CD4-positive, alpha-beta T cell treated with Interferon alpha-2 for 1 hour (primary cell): ENCODE measurements at regions not wholly inside any gene's neighbourhood (a gene's known extent, or its start where the extent isn't known, plus 50 kb on each side); places are given as distances from the start of the nearest gene placed in this dataset.
A peak's percentile ranks its signal among the peaks of the same experiment; 100 is the strongest.

Experiments
- DNase-seq, 2 donors: peaks; one replicate each; pipeline ENCODE4 v3.0.0-alpha.2; 2020 to 2022

DNA sequence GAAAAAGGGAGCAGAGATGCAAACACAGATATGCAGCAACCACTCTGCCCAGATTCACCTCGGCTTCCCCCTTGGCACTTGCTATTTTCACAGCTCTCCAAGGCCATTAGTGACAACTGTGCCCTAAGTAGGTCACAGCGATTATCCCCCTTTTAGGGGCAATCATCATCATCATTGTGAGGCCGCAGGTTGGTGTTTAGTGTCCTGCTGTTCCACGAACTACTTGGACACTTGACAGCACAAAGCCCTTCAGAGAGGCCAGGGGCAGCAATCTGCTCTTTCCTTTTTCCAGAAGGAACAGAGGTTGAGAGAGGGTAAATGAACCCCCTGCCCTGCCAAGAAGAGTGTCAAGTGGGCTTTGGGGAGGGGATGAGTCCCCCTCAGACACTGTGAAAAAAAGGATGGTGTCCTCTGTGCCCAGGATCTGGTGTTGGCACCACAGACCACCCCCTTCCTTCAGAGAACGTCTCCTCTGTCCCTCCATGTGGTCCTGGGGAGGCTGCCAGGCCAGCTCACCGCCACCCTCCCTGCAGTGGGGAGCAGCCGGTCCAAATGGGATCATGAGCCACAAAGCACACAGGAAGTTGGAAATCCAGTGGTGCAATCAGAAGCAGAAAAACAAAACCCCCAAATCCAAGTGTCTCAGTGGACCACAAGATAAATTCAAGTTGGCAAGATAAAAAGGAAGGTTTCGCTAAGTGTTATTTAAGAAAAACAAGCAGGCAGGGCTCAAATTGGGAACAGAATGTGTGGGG lies 78.4 kb upstream of the MED9 start:
- DNase-seq = no peak

DNA sequence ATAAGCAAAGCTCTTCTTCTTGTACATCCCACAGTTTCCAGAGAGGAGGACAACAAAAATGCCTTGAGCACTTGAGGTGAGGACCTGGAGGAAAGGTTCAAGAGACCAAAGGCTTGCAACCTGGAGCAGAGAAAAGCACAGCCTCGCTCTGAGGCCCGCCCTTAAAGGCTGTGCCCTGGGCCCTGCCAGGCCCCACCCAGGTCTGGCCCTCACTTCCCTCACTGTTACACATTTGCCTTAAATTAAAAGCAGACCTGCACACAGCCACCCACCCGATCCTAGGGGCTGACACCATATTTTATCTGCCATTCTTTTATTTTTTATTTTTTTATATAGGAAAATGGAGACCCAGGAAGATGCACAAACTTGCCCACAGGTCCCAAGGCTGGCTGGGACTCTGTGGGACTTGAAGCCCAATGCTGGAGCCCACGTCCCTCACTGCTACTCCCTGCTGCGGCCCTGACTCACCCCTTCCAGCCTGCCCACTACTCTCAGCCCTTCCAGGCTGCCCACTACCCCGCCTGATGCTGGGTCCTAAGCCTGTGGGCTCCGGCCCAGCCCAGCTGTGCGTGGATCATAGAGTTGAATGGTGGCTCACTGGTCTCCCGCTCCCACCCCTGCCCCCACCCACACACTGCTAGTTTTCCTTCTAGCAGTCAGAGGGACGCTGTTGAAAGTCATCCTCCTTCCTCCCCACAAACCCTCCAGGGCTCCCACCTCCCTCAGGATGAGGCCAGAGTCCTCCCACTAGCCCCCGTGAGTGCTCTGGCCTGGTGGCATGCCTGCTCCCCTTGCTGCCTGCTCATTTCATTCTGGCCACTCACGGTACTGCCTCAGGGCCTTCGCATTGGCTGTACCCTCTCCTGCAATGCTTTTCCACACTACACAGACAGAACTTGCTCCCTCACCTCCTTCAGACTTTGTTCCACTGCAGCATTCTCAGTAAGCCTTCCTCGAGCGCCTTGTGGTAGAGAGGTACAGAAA lies 77.6 kb upstream of the MED9 start:
- no peak for DNase-seq

DNA sequence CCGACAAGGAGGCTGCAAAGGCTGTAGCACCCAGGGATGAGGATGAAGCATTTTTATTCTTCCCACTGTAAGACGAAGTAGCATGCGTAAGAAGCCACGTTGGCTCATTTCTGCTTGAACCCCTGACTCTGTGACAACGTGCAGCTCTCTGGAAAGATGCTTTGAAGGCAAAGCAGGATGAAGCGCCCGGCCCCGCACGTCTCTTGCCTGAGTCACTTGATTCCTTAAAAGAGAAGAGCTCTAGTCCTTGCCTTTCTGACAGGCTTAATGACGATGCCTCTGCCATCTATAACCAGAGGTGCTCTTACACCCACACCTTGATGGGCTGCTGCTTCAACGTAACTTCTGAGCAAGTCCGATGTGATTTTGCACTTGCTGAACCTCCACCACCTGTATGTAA lies 76.7 kb upstream of the MED9 start:
- no peak for DNase-seq

DNA sequence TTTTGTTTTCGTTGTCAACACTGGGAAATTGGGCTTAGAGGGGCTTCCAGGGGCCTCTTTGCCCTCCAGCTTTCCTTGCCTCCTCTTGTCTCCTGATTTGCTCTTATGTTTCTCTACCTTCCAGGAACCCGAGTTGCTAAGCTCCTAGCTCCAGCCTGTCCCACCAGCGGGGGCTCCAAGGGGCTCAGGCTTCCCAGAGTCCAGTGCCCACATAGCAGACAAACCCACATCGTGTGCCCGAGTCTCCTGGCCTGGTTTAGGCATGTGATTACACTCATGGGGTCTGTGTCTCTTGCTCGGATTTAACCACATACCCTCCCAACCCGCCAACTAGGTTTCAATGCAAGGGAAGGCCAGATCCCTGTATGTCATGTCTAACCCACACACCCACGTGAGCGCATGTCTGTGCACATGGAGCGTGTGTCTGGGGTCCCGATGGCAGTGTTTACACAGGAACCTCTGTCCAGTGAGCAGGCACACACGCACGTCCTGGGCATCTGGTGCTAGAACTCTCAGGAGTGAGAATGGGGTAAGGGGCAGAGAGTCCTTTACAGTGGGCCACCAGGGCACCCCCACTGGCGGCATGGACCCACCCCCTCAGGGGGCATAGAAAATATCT lies 76.1 kb upstream of the MED9 start:
- DNase-seq = no peak

DNA sequence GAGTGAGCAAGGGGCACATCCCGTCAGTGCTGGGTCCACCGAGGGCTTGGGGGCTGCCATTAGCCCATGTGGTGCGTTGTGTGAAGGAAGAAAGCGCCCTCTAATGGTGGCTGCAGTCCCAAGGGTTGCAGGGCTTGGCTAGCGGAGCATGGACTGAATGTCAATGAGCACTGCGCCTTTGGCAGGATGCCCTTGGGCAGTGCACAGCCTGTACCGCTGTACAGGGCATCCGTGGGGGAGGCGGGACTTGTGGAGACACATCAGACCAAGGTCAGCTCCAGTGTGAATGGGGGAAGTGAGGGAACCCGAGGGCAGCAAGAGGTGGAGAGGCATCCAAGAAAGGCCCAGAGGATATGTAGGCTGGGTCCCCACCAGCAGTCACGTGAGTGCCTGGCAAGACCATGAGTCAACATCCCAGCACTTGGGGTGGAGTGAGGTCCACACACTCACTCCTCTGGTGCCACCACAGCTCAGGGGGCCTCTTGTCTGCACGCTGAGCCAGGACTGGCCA lies 75.5 kb upstream of the MED9 start:
- DNase-seq = no peak

DNA sequence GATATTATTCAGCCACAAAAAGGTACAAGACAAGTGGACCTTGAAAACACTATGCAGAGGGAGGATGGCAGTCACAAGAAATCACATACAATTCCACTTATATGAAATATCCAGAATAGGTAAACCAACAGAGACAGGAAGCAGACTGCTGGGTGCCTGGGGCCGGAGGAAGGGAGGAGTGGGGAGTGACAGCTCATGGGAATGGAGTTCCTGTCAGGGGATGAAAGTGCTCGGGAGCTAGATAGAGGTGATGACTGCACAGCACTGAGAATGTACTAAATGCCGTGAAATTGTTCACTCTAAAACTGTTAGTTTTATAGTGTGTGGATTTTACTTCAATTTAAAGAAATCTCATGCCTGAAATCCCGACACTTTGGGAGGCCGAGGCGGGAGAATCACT lies 74.2 kb upstream of the MED9 start:
- no peak for DNase-seq

DNA sequence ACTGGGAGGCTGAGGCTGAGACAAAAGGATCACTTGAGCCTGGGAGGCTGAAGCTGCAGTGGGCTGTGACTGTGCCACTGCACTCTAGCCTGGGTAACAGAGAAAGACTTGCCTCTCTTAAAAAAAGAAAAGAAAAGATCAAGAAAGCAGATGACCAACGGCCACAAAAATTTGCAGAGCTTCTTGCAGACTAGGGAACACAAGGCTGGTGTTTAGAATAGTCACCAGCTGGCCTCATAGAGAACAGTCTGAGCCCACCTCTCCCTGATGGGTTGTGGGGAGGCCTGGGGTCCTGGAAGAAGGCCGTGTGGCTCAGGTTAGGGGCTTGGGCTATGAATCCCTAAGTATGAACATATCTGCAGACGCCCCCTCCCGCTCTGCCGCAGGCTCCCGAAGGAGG lies 73.7 kb upstream of the MED9 start:
- no peak for DNase-seq

DNA sequence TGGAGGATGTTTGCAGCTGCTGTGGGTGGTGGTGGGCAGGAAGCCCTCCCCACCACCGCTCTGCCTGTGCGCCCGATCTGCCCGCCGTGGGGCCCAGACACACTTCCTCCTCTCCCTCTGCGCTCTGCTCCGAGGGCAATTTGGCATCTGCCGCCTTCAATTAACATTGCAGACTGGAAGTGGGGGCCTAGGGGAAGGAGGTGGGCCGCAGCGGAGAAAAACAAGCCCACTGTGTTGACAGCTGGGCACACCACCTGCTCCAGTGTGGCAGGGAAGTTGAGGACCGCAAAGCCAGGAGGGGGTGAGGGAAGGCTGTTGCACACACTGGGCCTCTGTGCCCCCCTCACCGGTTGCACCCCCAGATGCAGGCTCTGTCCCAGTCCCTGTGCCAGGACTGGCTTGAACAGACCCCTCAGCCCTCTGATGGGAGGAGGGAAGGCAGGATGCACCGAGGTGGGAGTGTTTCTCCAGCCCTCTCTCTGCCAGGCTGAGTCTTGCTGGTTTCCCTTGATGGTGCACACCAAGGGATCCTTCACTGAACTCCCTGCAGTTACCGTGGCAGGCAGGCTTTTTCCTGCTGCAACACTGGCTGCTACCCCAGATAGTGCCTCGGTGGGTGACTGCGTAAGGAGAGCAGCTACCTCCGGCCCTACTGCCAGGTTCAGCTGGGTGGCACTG lies 72.8 kb upstream of the MED9 start:
- peak; percentile 41 to 56 for DNase-seq

DNA sequence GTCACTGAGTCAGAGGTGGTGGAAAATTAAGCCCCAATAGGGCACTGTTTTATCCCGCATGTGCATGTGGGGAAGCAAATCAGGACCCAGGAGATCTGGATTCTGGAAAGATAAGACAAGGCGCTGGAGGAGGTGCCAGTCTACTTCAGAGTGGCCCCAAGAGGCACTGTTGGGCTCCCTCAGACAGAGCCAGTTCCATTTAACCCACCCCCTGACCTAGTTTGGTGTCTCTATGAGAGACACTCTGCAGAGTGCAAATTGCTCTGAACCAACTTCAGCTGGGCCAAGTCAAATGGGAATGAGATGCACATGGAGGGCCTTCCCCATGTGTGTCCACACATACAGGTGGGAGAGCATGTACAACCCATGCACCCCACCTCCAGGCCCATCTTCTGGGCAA lies 71.1 kb upstream of the MED9 start:
- DNase-seq = no peak

DNA sequence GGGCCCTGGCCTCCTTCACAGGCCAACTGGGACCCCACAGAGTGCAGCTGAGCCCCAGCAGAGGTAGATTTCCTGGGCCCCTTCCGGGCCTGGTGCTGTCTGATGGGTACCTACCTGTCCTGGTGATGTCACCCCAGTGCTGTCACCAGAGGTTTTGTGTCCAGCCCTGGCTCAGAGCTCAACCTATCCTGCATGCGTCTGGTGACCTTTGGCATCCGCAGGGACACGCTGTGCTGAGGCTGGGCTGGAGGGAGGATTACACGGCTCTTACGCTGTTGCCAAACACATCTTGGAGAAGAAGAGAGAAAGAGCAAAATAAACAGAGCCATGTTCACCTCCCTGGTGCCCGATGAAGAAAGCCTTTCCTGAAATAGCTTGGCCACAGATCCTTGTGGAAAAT lies 70.6 kb upstream of the MED9 start:
- no peak for DNase-seq

DNA sequence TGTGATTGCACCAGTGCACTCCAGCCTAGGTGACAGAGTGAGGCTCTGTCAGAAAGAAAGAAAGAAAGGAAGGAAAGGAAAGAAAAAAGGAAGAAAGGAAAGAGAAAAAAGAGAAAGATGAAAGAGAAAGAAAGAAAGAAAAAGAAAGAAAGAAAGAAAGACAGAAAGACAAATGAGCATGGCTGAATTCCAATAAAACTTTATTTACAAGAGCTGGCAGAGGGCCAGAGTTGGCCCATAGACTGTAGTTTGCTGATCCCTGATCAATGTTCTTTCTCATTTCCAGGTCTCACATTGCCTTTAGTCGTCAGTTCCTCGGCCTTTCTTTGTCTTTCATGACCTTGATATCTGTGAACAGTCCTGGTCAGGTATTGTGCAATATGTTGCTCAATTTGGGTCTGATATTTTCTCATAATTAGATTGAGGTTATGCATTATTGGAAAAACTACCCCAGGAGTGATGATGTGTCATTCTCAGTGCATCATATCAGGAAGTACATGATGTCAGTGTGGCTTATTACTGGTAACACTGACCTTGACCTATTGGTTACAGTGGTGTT lies 68.5 kb upstream of the MED9 start:
- DNase-seq = no peak

DNA sequence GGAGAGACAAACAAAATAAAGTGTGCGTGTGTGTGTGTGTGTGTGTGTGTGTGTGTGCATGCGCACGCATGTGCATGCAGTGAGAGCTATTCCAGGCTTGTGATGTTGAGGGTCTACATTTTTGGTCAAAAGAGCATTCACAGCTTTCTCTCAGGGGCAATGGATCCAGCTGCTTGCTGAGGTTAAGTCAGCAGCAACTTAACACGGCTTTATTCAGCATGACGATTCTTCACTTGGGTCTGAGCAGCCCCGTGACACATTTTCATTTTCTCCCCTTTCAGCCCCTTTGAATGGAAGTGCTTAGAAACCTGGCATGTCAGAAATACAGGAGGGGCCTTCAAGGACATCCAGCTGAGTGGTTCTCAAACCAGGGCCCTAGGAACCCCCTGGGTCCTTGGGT lies 66.4 kb upstream of the MED9 start:
- no peak for DNase-seq

DNA sequence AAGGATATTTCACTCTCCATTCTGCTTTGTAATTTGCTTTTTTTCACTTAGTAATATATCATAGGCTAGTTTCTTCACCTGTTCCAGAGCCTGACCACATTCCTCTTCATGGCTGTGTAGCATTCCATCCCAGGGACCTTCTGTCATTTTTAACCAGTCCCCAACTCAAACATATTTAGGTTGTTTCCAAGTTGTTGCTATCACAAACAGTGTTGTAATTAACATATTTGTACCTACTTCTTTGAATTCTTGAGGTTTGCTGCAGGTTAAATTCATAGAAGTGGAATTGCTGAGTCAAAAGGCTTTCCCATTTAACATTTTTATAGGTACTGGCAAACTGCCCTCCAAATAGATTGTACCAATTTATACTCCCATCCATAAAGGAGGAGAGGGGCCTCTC lies 65.1 kb upstream of the MED9 start:
- DNase-seq = no peak

DNA sequence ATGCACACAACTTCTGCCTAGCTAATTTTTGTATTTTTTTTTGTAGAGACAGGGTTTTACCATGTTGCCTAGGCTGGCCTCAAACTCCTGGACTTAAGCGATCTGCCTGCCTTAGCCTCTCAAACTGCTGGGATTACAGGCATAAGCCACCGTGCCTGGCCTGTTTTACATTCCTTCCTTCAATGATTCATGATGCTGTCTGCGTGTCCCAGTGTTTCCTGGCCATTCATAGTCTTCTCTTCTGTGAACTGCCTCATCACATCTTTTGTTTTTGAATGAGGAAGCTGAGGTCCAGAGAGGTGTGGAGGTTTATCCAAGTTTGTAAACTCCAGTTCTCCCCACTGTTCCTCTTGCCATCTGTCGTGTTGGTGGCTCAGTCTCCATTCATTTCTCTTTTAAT lies 64.5 kb upstream of the MED9 start:
- DNase-seq = no peak

DNA sequence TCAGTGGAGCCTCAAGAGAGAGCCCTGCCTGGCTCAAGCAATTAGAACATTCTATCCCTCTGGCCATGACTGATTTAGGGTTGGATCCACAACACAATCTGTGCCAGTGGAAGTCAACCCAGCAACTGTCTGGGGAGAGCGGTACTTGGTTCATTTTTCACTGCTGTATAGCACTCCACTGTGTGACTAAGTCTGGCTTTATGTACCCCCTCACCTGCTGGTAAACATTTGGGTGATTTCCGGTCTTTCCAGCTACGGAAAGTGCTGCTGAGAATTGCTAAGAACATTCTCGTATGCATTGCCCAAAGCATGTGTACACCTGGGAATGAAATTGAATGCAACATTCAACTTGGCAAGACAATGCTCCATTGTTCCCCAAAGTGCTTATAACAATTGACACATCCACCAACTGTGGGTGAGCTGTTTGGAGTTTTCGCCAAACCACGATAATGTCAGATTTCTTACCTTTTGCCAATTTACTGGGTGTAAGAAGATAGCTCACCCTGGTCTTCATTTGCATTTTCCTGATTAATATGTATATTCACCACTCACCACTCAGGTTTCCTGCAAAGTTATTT lies 63.5 kb upstream of the MED9 start:
- DNase-seq = no peak

DNA sequence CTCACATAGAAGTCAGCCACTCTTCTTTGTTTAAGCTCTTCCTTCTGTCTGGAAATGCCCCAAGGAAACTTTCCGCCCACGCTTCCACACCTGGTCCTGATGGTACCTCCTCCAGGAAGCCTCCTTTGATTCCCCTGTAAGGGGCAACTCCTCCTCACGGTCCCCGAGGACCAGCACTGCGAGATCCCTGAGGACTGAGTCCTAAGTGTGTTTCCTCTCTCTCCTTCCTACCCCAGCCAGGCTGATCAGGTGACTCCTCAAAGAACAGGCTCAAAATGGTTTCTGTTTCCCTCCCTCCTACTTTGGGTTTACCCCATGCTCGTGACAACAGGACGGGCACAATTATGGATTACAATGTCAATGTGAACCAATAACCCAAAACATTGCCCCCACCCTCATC lies 63.0 kb upstream of the MED9 start:
- no peak for DNase-seq

DNA sequence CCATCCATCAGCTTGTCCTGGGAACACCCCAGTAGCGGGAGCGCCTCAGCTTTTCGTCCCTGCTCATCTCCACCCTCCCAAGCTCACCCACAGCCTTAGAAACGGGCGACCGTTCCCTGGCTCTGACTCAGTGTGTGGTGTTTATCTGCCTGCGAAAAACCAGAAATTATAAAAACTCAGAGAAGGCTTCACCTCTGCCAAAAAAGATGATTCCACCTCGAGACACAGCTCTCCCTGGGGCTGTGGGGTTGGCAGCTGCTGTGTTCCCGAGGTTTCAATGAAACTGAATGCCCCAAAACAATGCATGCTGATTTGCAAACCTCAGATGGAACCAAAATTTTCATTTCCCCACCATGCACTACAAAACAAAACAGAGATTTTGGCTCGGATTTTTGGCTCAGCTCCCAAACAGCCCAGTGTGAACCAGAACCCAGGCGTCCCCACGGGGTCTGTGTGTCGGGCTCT lies 62.4 kb upstream of the MED9 start:
- DNase-seq = no peak

DNA sequence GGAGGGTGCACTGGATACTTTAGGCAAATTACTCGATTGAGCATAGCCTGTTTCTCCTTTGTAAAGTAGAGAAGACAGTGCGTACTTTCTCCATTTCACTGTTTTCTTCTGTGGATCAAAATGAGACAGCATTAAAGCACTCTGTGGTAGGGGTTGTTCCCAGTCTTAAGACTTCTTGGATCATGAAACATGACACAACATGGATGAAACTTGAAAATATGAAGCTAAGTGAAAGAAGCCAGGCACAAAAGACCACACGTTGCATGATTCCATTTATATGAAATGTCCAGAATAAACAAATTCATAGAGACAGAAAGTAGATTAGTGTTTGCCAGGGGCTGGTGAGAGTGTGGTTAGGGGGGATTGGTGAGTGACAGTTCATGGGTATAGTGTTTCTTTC lies 61.8 kb upstream of the MED9 start:
- DNase-seq = no peak

DNA sequence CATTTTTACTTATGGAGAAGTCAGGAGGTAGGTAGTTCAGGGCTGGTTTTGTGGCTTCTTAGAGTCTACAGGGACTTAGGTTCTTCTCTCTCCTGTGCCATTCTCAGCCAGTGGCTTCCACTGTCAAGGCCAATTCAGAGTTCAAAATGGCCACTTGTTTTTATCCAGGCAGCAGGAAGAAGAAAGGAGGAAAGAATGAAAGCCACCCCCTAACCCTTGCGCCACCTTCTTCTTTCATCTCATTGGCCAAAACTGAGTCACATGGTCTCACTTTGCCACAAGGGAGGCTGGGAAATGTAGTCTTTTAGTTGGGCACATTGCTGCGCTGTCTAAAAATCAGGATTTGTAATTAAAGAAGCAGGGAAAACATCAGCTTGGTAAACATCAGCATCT lies 60.8 kb upstream of the MED9 start:
- DNase-seq = peak; percentile 24 to 53

DNA sequence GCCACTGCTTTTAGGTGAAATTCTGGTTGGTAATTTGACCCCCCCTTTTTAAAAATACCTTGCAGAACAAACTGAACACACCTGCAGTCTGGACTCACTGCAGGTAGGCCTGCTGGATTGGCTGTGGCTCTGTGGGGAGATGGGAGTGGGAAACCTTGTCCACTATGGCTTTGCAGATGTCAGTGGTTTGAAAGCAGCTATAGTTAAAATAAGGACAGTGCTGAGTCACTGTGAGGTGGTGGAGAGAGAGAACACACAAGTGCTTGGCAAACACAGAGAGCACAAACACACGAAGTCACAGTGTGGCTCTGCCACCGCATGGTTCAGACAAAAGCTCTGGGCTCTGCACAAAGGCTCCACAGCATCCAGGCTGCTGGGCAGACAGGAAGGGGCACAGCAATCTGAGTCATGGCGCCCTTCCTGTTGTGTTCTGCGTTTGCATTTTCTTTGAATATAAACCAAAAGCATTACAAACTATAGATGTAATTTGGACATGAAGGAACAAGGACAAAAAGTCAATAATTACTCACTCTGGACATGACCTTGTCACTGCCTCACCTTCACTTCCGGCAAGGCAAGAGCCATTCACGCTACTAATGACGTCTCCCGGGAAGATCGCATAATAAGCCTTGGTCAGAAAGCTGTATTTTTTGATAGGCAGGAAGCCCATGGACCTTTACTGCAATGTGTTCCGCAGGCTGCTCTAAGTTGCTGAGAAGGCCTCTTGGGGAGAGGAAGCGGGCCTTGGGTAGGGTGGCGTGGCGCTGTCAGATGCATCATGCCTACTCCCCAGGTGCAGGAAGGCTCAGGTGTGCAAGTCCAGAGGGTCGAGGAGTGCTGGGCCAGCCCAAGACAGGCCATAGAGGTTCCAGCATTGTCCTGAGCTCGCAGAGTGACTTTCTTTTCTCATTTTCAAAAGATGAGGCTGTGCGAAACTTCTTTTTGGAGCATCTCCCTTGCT lies 60.1 kb upstream of the MED9 start:
- peak in 1 of 2 donors; percentile 8 for DNase-seq

DNA sequence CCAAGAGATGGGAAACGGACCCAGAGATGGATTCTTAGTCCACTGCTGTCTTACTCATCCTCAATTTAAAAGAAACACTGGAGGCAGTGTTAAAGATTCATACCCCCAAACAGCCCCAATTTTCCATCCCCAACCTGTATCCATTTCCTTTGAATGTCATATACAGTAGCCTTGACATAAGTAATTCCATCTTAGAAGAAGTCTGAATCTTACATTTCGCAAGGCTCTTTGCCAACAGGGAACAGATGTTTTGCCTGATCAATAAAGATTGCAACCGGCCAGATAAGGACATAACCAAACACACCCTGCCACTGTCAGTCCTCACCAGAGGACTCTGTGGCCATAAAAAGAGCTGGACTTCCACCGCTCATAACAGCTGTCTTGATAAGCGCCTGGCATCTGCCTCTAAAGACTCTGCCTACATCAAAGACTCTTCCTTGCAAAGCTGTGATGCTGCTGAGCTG lies 59.0 kb upstream of the MED9 start:
- DNase-seq = no peak
